ENCODE measurements at regions not wholly inside any gene's neighbourhood (a gene's known extent, or its start where the extent isn't known, plus 50 kb on each side); places are given as distances from the start of the nearest gene placed in this dataset.

DNA sequence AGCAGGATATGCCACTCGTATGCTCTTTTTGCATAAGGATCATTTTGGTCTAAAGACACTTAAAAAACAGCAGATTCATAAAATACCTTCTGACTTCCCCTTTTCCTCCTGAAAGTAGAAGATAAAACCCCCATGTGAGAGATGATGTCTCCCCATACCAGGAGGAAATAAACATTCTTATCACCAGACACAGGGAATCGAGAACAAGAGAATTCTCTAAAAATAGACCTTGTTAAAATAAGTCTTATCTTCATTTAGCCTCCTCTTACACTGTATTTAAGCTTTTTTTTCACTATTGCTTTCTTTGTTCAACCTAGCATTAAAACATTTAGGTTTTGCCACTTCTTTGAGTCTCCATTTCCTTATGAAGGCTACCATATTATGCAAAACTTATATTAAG lies 709.3 kb downstream of the KCNT2 start:
- H3K9me2 ChIP-seq (ENCODE audit: insufficient read depth) = no peaks in the 10 kb centered on the region
- H3K4me3 ChIP-seq (replicated peaks in 1 of 2; ENCODE audit: low read depth in 1 of 2, low read length in 2 of 2) = no peak overlapping the region
- ChIA-PET POLR2A (no interaction called here), CTCF (interaction anchor here (1.4 kb wide), 1 partner anchor 13 kb away, joined by 5 read pairs; no protein-coding TSS in a partner anchor), RAD21 (ENCODE audit: low non-redundant PET in 1 of 2, low total read pairs in 2 of 2, uncharacterized antibody in 2 of 2, unreplicated experiment in 2 of 2) (no interaction called here)
- no peak overlapping the region for H3K4me2 ChIP-seq (ENCODE audit: low read length)
- H3K79me2 ChIP-seq (ENCODE audit: insufficient read depth, low read length) = no peaks in the 10 kb centered on the region
- DNase-seq (ENCODE audit: low read depth, low spot score) (no peak), ATAC-seq (no peak)
- no peaks in the 10 kb centered on the region for H4K20me1 ChIP-seq (ENCODE audit: insufficient read depth)
- H3K9ac ChIP-seq (ENCODE audit: low read length) = no peak overlapping the region
- no peaks in the 10 kb centered on the region for H3K9me3 ChIP-seq (ENCODE audit: control insufficient read depth in 1 of 2, insufficient read depth in 1 of 2, low read depth in 1 of 2, low read length in 2 of 2)
- H3K27ac ChIP-seq (ENCODE audit: low read depth, low read length) = no peak overlapping the region
- H3K36me3 ChIP-seq (ENCODE audit: control insufficient read depth in 1 of 2, insufficient read depth in 2 of 2, low read length in 2 of 2) = no peaks in the 10 kb centered on the region
- H3K4me1 ChIP-seq (ENCODE audit: control insufficient read depth in 1 of 2, insufficient read depth in 2 of 2, low read length in 2 of 2) = no peaks in the 10 kb centered on the region
- no TSS peak for BruUV-seq (replicated peaks)
- intact Hi-C loops (cut with micrococcal nuclease) = no loop called here
- TF ChIP-seq EGR1 (IDR thresholded peaks at IDR 0.05; ENCODE audit: low read depth) (no peak), YY1 (IDR thresholded peaks at IDR 0.05; ENCODE audit: extremely low read depth, insufficient replicate concordance, low read depth, low read length) (no peak), TCF7L2 (IDR thresholded peaks at IDR 0.05; ENCODE audit: borderline replicate concordance, extremely low read depth, insufficient read depth, insufficient read length) (no peak), CEBPB (IDR thresholded peaks at IDR 0.05; ENCODE audit: low read depth) (no peak), ELF1 (IDR thresholded peaks at IDR 0.05; ENCODE audit: borderline replicate concordance, low read depth) (no peak), ZFX (IDR thresholded peaks at IDR 0.05) (no peak), EZH2phosphoT487 (IDR thresholded peaks at IDR 0.05; ENCODE audit: borderline replicate concordance) (no peak), SP1 (IDR thresholded peaks at IDR 0.05; ENCODE audit: low read depth) (no peak), CBX3 (IDR thresholded peaks at IDR 0.05; ENCODE audit: low read depth) (no peak), RAD21 (IDR thresholded peaks at IDR 0.05; ENCODE audit: low read depth) (no peak), POLR2AphosphoS5 (IDR thresholded peaks at IDR 0.05; ENCODE audit: low read depth, low read length) (no peak), JUND (IDR thresholded peaks at IDR 0.05) (no peak), SRF (IDR thresholded peaks at IDR 0.05; ENCODE audit: low read depth) (no peak)
- TF ChIP-seq, protein P1, sequence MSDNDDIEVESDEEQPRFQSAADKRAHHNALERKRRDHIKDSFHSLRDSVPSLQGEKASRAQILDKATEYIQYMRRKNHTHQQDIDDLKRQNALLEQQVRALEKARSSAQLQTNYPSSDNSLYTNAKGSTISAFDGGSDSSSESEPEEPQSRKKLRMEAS (IDR thresholded peaks at IDR 0.05) = no peak
- TF ChIP-seq, protein P2, sequence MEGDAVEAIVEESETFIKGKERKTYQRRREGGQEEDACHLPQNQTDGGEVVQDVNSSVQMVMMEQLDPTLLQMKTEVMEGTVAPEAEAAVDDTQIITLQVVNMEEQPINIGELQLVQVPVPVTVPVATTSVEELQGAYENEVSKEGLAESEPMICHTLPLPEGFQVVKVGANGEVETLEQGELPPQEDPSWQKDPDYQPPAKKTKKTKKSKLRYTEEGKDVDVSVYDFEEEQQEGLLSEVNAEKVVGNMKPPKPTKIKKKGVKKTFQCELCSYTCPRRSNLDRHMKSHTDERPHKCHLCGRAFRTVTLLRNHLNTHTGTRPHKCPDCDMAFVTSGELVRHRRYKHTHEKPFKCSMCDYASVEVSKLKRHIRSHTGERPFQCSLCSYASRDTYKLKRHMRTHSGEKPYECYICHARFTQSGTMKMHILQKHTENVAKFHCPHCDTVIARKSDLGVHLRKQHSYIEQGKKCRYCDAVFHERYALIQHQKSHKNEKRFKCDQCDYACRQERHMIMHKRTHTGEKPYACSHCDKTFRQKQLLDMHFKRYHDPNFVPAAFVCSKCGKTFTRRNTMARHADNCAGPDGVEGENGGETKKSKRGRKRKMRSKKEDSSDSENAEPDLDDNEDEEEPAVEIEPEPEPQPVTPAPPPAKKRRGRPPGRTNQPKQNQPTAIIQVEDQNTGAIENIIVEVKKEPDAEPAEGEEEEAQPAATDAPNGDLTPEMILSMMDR (IDR thresholded peaks at IDR 0.05 in 2 of 3, conservative IDR thresholded peaks at IDR 0.05 in 1 of 3; ENCODE audit: borderline replicate concordance in 1 of 3, insufficient read depth in 1 of 3, low read depth in 2 of 3, low read length in 2 of 3) = no peak
- TF ChIP-seq, protein P3, sequence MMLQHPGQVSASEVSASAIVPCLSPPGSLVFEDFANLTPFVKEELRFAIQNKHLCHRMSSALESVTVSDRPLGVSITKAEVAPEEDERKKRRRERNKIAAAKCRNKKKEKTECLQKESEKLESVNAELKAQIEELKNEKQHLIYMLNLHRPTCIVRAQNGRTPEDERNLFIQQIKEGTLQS (IDR thresholded peaks at IDR 0.05) = no peak
- TF ChIP-seq, protein P4, sequence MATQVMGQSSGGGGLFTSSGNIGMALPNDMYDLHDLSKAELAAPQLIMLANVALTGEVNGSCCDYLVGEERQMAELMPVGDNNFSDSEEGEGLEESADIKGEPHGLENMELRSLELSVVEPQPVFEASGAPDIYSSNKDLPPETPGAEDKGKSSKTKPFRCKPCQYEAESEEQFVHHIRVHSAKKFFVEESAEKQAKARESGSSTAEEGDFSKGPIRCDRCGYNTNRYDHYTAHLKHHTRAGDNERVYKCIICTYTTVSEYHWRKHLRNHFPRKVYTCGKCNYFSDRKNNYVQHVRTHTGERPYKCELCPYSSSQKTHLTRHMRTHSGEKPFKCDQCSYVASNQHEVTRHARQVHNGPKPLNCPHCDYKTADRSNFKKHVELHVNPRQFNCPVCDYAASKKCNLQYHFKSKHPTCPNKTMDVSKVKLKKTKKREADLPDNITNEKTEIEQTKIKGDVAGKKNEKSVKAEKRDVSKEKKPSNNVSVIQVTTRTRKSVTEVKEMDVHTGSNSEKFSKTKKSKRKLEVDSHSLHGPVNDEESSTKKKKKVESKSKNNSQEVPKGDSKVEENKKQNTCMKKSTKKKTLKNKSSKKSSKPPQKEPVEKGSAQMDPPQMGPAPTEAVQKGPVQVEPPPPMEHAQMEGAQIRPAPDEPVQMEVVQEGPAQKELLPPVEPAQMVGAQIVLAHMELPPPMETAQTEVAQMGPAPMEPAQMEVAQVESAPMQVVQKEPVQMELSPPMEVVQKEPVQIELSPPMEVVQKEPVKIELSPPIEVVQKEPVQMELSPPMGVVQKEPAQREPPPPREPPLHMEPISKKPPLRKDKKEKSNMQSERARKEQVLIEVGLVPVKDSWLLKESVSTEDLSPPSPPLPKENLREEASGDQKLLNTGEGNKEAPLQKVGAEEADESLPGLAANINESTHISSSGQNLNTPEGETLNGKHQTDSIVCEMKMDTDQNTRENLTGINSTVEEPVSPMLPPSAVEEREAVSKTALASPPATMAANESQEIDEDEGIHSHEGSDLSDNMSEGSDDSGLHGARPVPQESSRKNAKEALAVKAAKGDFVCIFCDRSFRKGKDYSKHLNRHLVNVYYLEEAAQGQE (IDR thresholded peaks at IDR 0.05; ENCODE audit: low read depth) = no peak
- TF ChIP-seq, protein P5, sequence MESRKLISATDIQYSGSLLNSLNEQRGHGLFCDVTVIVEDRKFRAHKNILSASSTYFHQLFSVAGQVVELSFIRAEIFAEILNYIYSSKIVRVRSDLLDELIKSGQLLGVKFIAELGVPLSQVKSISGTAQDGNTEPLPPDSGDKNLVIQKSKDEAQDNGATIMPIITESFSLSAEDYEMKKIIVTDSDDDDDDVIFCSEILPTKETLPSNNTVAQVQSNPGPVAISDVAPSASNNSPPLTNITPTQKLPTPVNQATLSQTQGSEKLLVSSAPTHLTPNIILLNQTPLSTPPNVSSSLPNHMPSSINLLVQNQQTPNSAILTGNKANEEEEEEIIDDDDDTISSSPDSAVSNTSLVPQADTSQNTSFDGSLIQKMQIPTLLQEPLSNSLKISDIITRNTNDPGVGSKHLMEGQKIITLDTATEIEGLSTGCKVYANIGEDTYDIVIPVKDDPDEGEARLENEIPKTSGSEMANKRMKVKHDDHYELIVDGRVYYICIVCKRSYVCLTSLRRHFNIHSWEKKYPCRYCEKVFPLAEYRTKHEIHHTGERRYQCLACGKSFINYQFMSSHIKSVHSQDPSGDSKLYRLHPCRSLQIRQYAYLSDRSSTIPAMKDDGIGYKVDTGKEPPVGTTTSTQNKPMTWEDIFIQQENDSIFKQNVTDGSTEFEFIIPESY (IDR thresholded peaks at IDR 0.05; ENCODE audit: extremely low read depth, insufficient replicate concordance, low read length) = no peak
- no peak overlapping the region for H2AFZ ChIP-seq (ENCODE audit: low read depth, low read length, poor library complexity, severe bottlenecking)
- H3K27me3 ChIP-seq (ENCODE audit: insufficient read depth, low read length) = no peaks in the 10 kb centered on the region

Data from HCT116 (cell line).